KG1 (cell line): ENCODE measurements at regions not wholly inside any gene's neighbourhood (a gene's known extent, or its start where the extent isn't known, plus 50 kb on each side); places are given as distances from the start of the nearest gene placed in this dataset.
A peak's percentile ranks its signal among the peaks of the same experiment; 100 is the strongest.

Experiments
- DNase-seq: peaks from one replicate; lab custom pipeline; 2025; lab: John Stamatoyannopoulos, UW

DNA sequence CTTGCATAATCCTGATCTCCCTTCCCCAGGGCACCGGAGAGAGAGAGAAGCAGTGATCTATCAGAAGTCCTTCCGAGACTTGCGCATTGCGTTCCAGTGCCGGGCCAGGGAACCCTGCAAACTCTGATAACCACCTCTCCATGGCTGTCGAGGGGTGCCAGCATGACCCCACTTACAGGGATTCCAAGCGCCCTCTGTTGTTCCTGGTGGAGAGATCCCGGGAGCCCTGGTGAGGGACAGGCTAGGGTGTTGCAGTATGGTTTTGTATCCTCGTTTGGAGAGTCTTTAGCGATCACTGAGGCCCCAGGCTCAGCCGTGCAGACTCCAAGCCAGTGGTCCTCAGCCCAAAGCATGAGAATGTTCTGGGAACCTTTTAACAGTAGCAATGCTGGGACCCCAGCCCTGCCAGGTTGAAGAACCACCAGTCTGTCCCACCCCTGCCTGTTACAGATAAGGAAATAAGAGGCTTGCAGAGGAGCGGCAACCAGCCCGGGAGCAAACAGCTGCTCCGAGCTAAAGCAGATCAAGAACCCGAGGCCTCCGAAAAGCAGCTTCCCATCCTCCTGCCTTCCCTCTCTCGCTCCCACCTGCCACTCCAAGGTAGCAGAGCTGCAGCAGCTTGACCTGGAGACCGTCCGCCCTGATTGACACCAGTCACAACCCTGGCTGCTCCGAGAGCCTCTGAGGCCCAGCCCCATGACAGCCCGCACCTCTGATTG lies 150.3 kb upstream of the RPL38 start:
- no peak for DNase-seq

DNA sequence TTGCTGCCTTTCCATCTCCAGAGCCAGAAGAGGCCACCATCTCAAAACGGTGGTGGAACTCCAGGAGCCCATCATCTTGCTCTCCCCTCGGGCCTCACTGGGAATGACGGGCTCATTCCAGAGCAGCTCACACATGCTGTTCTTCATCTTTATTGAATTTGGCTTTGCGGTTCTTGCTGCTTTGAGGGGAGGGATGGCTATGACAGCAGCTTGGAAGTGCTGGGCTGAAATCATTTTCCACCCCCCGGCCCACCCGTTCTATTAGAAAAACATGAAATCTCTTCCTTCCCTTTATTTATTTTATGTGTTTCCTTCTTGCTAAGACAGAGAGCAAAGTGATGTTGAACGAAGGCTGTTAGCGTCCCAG lies 149.8 kb upstream of the RPL38 start:
- DNase-seq, result no peak

DNA sequence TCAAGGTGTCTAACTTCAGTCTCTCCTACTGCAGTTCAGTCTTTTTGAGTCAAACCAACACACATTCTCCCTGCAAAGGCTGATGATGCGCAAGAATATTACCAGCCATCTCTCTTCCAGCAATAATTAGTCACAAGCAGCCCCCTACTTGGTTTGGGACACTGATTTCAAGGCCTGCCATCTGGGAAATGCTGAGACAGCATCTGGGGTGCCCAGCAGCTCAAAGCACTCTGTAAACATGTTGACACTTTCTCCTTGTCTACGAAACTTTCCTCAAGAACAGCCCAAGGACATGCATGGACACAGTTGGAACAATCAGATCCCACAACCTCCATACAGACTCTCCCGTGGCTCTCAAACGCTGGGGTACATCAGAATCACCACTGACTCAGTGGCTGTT lies 149.2 kb upstream of the RPL38 start:
- no peak for DNase-seq

DNA sequence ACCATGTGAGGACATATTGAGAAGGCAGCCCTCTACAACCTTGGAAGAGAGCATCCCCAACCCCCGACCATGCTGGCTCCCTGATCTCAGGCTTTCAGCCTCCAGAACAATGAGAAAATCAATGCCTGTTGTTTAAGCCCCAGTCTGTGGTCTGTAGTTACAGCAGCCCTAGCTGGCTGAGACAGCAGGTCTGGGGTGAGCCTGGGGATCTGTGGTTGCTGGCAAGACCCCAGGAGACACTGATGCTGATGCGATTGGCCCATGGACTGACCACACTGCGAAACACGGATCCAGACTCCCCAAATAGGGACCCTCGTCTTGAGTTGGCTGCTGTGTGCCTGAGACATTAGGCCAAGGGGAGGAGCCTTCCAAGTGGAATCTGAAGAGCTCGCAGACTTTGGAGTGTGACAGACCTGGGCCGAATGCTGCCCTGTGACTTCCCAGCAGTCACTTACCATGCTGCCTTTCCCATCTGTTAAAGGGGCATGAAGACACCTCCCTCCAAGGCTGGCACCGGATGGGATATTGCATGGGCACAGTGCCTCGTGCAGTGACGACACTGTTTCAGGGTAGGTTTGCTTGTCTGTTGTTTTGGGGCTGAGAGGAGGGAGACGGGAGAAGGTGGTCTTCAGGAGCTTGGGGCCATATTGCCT lies 147.8 kb upstream of the RPL38 start:
- DNase-seq, result no peak

DNA sequence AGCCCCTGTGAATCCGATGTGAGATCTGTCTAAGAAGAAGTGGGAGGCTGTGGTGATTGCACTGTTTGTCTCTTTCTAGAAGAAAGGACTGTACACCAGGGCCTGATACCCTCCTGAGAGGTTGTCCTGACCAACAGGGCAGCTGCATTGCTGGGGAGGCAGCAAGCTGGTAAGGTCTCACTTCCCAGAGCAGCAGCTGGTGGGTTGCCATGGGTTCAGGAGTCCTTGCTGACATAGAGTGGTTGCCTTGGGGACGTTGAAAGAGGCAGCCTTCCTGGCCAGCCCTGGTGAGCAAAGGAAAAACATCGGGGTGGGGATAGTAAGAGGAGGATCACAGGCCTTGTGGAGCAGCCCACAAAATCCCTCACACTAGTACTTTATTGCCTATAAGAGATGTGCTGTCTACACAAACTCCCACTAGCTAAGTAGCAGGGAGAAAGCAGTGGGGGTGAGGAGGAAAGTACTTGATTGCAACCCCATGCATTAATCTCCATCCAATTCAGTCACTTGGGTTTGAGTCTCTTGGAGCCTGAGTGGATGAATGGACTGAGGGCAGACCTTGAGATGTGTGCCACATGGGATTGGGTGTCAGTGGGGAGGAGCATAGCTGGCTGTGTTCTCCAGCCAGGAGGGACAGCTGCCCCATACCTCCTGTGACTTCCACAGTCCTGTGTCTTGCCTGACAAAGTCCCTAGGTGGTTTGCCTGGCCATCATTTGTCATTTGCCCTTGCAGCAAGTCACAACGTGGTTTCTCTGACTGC lies 143.8 kb upstream of the RPL38 start:
- no peak for DNase-seq

DNA sequence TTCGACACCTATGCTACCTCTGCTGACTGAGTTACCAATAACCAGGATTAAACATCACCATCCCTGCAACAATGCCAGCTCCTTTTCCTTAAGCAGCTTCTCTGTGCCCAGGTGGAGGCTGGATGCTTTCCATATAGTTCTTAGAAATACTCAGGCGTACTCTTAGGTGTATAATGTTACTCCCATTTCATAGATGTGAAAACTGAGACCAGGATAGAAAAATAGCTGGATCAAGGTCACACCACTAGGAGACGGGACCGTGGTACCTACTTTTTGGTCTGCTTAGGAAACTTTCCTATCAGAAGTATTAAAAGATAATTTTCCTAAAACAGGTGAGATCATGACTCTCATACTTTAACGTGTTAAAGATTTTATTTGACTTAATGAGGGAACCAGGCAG lies 141.7 kb upstream of the RPL38 start:
- DNase-seq, result no peak

DNA sequence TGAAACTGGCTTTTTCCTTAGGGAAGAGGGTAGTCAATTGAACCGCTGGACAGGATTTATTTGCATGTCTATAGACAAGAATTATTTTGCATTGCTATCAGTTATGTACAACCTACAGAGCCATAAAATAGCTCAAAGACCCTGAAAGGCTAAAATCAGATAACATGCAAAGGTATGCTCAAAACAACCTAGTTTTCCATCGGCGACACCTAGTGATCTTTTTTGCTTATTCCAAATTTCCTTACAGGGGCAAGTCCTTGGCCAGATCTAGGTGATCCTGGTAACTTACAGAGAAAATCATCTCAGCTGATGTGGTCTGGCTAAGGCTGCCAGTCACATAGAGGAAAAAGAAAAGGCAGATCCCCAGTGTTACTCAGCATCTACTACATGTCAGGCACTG lies 141.2 kb upstream of the RPL38 start:
- DNase-seq, result no peak

DNA sequence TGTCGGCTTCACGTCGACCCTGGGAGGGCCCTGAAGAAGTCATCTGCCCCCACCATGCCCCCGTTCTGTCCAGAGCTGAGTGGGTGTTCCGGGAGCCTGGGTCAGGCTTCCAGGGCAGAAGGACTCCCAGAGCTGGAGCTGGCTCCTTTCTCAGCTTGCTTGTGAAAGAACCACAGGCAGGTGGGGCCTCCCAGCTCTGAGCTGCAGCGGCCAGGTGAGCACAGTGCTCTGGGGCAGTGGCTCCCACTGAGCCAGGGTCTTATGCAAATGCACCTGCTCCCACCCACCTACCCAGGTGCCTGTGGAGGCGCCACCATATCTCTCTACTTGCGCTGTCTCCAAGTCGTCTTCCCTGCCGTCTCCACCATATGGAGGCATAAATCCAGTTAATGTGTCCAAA lies 140.0 kb upstream of the RPL38 start:
- no peak for DNase-seq

DNA sequence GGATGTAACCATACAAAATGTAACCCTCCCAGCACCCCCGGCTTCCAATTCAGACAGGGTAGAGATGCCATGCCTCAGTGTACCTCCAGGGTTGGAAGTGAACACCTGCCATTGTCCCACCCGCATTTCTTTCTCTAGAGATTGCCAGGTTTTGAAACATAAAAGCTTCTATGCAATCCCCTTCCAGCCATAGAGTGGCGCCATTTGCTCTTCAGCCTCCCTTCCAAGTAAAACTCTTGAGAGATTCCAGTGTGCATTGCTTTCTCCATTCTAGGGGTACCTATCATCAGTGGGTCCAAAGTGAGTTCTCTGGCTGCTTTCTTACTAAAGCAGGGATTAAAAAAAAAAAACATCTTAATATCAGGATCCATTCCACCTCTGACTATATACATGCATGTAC lies 133.1 kb upstream of the RPL38 start:
- no peak for DNase-seq

DNA sequence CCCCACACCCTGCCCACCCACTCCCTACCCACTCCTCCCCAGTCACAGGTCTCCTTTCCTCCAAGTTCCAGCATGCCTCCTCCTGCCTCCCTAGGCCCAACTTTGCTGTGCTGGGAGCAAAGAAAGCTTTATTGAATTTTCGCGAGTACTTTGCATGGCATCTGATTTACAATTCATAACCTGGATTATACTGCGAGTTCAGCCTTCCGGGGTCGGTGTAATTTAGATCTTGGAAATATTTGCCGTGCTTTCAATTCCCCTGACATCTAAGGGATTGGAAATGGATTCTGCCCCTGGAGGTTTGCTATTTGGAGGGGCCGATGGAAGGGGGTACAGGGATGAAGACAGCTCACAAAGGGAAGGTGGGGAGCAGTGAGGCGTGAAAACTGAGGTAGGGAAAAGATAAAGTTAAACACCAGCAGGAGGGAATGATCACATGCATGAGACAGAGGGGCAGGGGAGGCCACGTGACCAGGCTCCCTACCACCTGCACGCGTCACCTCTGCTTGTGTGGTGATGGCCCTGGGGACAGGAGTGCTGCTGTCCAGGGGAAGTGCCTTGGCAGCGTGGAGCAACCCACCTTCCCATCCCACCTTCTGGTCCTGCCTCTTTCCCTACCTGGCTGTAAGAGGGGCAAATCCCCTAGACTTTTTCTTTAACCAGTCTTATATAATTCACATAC lies 132.3 kb upstream of the RPL38 start:
- no peak for DNase-seq

DNA sequence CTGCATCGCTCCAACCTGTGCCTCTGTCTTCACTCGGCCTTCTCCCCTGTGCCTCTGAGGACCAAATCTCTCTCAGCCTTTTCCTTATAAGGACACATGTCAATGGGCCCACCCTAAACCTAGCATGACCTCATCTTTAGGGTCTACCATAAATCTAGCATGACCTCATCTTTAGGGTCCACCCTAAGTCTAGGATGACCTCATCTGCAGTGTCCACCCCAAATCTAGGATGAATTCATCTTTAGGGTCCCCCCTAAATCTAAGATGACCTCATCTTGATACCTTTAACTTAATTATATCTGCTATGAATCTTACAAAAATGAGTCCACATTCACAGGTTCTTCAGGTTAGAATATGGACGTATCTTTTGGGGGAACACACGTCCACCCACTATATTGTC lies 131.1 kb upstream of the RPL38 start:
- no peak for DNase-seq

DNA sequence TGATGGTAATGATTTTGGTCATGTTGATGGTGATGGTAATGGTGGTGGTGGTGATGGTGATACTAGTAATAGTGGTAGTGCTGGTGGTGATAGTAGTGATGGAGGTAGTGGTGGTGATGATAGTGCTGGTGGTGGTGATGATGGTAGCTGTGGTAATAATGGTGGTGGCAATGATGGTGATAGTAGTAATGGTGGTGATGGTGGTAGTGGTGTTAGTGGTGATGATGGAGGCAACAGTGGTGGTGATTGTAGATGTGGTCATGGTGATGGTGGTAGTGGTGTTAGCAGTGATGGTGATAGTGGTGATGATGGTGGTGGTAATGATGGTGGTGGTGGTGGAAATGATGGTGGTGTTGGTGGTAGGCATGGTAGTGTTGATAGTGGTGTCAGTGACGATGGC lies 127.0 kb upstream of the RPL38 start:
- no peak for DNase-seq

DNA sequence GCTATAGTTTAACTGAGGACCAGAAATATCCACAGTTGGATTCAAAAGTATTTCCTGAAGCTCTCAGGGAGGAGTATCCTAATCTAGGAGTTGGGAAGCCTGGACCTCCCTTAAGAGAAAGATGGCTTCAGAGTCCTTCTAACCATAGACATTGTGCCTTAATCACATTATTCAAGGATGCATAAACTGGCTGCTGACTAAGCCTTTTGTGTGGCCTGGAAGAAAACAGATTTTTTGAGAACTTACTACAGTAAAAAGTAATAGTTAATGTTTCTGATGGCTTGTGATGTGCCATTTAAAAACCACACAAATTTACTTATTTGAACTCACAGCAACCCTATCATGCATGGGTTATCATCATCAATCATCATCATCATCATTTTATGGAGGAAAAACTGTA lies 126.2 kb upstream of the RPL38 start:
- DNase-seq, result no peak

DNA sequence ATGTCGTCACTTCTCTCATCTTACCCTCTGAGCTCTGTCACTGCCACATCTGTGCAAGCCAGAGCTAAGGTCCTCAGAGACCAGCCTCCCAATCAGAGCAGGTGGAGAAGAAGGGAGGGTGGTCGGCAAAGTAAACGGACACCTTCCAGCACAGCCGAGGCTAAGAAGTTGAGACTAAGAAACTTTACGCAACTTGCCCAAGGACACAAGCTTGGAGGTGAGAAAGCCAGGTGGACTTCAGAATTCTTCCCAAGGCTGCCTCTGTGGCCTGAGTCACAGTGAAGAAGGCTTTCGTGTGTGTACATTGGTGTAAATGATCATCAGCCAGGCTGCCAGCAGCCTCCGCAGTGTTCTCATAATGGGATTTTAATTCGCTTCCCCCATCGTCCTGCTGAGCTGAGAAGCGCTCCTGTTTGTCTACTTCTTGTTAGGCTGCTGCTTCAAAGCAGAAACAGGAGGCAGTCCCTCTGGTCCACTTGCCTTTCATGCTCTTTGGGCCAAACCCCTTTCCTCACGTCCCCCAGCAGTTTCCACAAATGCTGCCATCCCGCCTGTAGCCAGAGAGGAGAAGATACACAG lies 125.0 kb upstream of the RPL38 start:
- DNase-seq, result no peak

DNA sequence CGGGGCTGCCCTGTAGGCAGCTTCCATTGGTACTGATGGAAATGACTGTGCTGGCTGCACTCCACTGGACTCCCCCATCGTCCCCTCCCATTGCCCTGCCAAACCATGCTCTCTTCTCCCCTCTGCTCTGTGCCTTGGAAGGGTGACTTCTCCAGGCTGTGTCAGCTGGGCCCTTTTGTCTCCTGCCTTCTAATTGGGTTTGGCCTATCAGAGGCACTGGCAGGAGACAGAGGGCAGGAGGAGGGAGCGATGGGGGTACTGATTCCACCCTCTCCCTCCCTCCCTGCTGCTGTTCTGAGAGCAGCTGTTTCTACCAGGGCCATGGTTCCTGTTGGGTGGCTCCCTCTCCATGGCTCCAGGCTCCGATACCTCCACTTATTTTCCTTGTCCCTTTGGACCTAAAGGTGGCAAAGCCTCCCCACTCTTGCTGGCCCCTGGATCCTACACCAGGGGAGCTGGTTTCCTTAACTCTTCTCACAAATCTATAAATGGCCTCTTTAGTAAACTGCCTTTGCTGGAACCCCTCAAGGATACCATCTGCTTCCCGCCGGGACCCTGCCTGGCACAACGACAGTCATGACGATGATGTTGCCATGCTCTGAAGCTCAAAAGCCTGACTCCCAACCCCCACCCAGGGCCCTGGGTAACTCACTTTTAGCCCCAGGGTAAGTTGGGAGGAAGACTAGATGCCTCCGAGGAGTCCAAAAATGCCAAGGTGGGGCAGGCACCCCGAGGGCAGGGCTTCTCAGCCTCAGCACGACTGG lies 123.8 kb upstream of the RPL38 start:
- DNase-seq, result no peak

DNA sequence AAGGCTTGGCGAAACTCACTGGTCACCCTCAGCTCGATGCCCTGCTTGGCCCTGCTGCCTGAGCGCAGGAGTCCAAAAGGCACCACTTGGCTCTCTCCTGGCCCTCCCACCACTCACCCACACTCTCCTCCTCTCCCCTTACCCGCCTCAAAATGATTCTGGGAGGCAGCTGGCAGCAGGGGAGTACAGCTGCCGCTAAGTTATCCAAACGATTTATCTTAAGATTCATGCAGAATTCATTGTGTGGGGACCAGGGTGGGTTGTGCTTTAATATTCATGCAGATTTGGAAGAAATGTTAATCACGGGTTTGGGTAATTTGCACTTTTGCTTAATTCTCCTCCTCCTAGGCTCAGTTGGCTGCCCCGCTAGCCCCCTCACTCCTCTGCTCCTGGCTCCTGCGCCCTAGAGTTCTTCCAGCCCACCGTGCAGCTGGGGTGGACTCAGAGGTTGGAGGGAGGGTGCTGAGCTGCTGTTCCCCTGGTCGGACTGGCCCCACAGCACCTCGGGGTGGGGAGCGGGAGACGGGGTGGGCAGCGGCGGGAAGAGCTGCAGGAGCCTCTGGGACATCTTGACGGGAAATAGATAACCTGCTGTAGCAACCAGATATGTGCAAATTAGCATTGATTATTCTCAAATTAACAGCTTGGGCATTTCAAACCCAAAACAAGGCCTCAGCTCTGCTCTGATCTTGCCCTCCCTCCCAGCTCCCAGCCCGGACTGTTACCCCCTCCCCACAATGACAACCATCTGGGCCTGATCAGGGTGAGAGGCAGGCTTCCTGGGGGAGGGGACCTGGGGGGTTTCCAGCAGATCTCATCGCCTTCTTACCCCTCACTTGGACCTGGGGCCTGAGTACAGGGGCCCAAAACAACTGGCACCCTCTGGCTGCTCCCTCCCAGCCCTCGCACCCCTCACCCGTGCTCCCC lies 122.6 kb upstream of the RPL38 start:
- no peak for DNase-seq

DNA sequence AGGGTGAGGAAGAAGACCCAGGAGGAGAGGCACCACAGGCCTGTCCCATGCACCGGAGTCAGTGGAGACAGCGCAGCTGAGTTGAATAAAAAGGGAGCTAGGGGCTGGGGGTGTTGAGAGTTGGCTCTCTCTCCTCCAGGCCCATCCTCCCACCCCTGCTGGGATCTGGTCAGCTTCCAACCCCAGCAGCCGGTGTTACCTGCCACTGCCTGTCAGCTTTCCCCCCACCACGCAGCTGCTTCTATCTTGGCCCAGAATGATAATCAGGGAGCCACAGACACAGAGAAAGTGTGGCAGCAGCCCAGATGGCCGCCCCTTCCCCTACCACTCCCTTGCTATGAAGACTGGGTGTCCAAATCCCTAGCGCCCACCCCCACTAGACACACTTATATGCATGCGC lies 120.6 kb upstream of the RPL38 start:
- DNase-seq, result no peak

DNA sequence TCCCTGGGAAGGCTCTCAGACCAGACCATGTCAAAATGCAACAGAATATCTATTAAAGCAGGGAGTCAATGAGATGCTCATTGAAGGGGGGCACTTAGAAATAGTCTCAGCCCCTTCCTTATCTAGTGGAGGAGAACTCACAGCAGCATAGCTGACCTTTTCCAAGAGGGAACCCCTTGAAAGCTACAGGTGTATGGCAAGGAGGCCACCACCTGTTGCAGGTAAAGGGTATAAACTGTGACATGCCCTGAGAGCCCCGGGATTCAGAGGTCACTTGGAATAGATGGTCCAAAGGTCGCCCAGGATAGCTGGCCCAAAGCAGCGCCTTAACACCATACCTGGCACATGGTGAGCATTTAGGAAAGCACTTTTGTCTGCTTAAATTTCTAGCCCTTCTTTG lies 120.2 kb upstream of the RPL38 start:
- no peak for DNase-seq

DNA sequence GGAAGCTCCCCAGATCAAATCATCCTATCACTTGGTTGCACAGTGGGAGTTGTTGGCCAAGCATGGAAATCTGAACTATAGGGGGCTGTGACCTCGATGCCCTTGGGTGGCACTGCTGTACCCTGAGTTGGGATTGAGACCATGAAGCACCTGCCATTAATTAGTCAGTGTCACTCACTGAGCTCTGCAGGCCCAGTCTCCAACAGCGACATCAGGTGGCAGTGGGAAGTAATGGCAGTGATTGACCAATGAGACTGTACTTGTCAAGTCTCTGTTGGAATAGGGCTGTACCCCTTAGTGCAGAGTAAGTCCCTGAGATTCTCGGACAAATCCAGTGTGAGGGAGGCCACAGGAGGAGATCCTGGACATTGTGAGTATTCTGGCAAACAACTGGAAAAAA lies 118.0 kb upstream of the RPL38 start:
- peak; percentile 0 for DNase-seq

DNA sequence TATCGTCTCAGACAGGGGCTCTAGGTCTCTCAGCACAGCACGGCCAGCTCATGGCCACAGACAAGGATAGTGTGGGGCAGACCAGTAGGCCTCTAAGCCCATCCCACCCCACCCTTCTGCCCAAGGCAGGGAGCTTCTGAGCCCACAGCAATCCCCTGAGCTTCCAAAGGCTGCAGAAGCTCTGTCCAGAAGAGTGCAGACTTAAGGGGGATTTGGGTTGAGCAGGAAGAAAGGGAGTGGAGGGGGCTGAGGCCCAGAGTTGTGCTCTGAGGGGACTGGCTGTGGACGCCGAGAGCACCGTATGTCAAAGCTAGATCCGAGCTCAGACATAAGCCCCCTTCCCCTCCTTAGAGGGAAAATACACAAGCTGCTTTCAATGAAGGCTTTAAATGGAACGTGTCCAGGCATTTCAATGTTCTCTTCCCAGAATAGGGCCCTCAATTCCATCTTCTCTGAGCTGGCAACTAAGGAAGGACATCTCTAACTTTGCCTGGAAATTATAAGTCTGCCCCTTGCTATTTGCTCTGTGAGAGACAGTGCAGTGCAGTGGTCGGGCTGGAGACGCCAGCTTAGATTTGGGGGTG lies 116.4 kb upstream of the RPL38 start:
- DNase-seq, result no peak
